B cell (primary cell): ENCODE measurements at regions not wholly inside any gene's neighbourhood (a gene's known extent, or its start where the extent isn't known, plus 50 kb on each side); places are given as distances from the start of the nearest gene placed in this dataset.

Source experiments
- ATAC-seq: fragments of 200-7000 bp; cut with Tn5 transposase; one replicate; pipeline ENCODE4 v1.10.0; 2021; ENCODE audit warnings: low read depth, mild to moderate bottlenecking, moderate number of reproducible peaks, moderate library complexity
- CTCF ChIA-PET: fragments of 350-600 bp; sonication (Branson Sonifier 250); formaldehyde crosslinking; loops from one replicate; lab custom pipeline; 2021; ENCODE audit warnings: antibody characterized with exemption, inconsistent platforms; lab: Charles Lee
- POLR2A ChIA-PET: fragments of 350-600 bp; sonication (Branson Sonifier 250); formaldehyde crosslinking; loops from one replicate; lab custom pipeline; 2021; ENCODE audit warnings: antibody characterized with exemption; lab: Charles Lee
- DNase-seq: peaks from one replicate; pipeline ENCODE4 v3.0.0; 2013
- H2AFZ ChIP-seq: 2 replicates; pipeline ENCODE4 v1.6.1; 2012; ENCODE audit warnings: mild to moderate bottlenecking, low read depth, low read length; ENCODE audit not compliant: insufficient read depth, poor library complexity, severe bottlenecking
- H3K27ac ChIP-seq, 2 donors: 1 replicate in 1 of 2; 2 replicates in 1 of 2; pipeline ENCODE4 v1.5.1; 2012 to 2013; ENCODE audit warnings: low read length in 2 of 2, mild to moderate bottlenecking in 2 of 2, moderate library complexity in 1 of 2
- H3K27me3 ChIP-seq, 4 experiments: fragments of 200-600 bp in 1 of 4; sonication (generic) in 1 of 4; replicated peaks in 1 of 4; 1 replicate in 2 of 4; 2 replicates in 2 of 4; pipeline versions ENCODE4 v1.6.1 to v1.7.0; 2013 to 2016; ENCODE audit warnings: low read length in 3 of 4, mild to moderate bottlenecking in 2 of 4, mixed read lengths in 1 of 4, moderate library complexity in 1 of 4; ENCODE audit not compliant: insufficient read depth in 4 of 4, control insufficient read depth in 3 of 4; ENCODE audit errors: control extremely low read depth in 1 of 4
- H3K36me3 ChIP-seq, 2 experiments: replicated peaks in 1 of 2; 1 replicate in 1 of 2; 2 replicates in 1 of 2; pipeline versions ENCODE4 v1.6.1 to v1.7.1; 2013; ENCODE audit warnings: low read length in 1 of 2; ENCODE audit not compliant: insufficient read depth in 2 of 2, control insufficient read depth in 1 of 2; ENCODE audit errors: control extremely low read depth in 1 of 2, extremely low read depth in 1 of 2
- H3K4me1 ChIP-seq, 2 donors: fragments of 200-600 bp in 1 of 2; sonication (generic) in 1 of 2; 1 replicate in 1 of 2; 2 replicates in 1 of 2; pipeline versions ENCODE4 v1.5.1 to v1.6.1; 2013 to 2017; ENCODE audit warnings: low read length in 2 of 2; ENCODE audit not compliant: control insufficient read depth in 2 of 2, insufficient read depth in 2 of 2
- H3K4me2 ChIP-seq: replicated peaks from 2 replicates; pipeline ENCODE3; 2012; ENCODE audit warnings: mild to moderate bottlenecking, low read depth, low read length; ENCODE audit not compliant: poor library complexity, severe bottlenecking
- H3K4me3 ChIP-seq, 5 experiments: fragments of 200-600 bp in 1 of 5; sonication (generic) in 1 of 5; 1 replicate in 3 of 5; 2 replicates in 2 of 5; pipeline versions ENCODE4 v1.5.1 to v1.7.0; 2011 to 2016; ENCODE audit warnings: low read length in 4 of 5, mild to moderate bottlenecking in 4 of 5, low read depth in 2 of 5, control low read depth in 1 of 5, moderate library complexity in 1 of 5; ENCODE audit not compliant: insufficient read depth in 1 of 5; ENCODE audit errors: control extremely low read depth in 1 of 5, extremely low read depth in 1 of 5
- H3K79me2 ChIP-seq: fragments of 200-600 bp; sonication (generic); one replicate; pipeline ENCODE4 v1.6.0; 2016; ENCODE audit warnings: low read length; ENCODE audit not compliant: control insufficient read depth, insufficient read depth
- H3K9ac ChIP-seq: fragments of 200-600 bp; sonication (generic); 2 replicates; pipeline ENCODE4 v1.6.1; 2017; ENCODE audit warnings: mild to moderate bottlenecking, low read length, moderate library complexity
- H3K9me3 ChIP-seq, 3 donors: one replicate each; pipeline versions ENCODE4 v1.6.1 to v1.7.1; 2013; ENCODE audit warnings: low read length in 2 of 3; ENCODE audit not compliant: control insufficient read depth in 2 of 3, insufficient read depth in 1 of 3; ENCODE audit errors: control extremely low read depth in 1 of 3
- H4K20me1 ChIP-seq: 2 replicates; pipeline ENCODE4 v1.6.0; 2012; ENCODE audit warnings: mild to moderate bottlenecking, low read length; ENCODE audit not compliant: insufficient read depth, control insufficient read depth, poor library complexity, severe bottlenecking
- H3K27ac Mint-ChIP-seq: one replicate; pipeline ENCODE4 v1.8.0; 2021; ENCODE audit warnings: mixed read lengths
- H3K27me3 Mint-ChIP-seq: one replicate; pipeline ENCODE4 v1.8.0; 2021; ENCODE audit warnings: mixed read lengths
- H3K4me1 Mint-ChIP-seq: one replicate; pipeline ENCODE4 v1.8.0; 2021; ENCODE audit warnings: mixed read lengths
- H3K4me3 Mint-ChIP-seq: one replicate; pipeline ENCODE4 v1.8.0; 2021; ENCODE audit warnings: mixed read lengths
- H3K9me3 Mint-ChIP-seq: one replicate; pipeline ENCODE4 v1.8.0; 2022; ENCODE audit warnings: mixed read lengths; ENCODE audit not compliant: insufficient read depth
- CTCF ChIP-seq: fragments of 200-600 bp; IDR thresholded peaks from one replicate; pipeline ENCODE4 v1.8.0; 2022; ENCODE audit warnings: antibody characterized with exemption, mild to moderate bottlenecking
- EZH2 ChIP-seq: IDR thresholded peaks from 2 replicates; pipeline ENCODE4 v1.6.1; 2012; ENCODE audit warnings: borderline replicate concordance, low read depth, mild to moderate bottlenecking, moderate library complexity, low read length; ENCODE audit not compliant: insufficient read depth, poor library complexity, severe bottlenecking
- WGBS: methylation state at CpG from one replicate; pipeline ENCODE4 v1.1.5; 2013; ENCODE audit warnings: missing lambda C conversion rate; ENCODE audit not compliant: insufficient coverage; 5-methylcytosine and 5-hydroxymethylcytosine counted together
- intact Hi-C: fragments of 100-400 bp; cut with micrococcal nuclease; formaldehyde crosslinking; loops from one replicate; pipeline ENCODE4 v1.10.0; 2022

GRCh38 chr4:124839786-124840390, 127.4 kb upstream of the ANKRD50 start:
- TF ChIP-seq EZH2 (no peak), CTCF (no peak)
- Mint-ChIP-seq H3K4me1 (no peaks in the 10 kb centered on the region), H3K27ac (no peak overlapping the region), H3K27me3 (no peaks in the 10 kb centered on the region), H3K9me3 (peaks cover 19% of the 10 kb centered on the region), H3K4me3 (no peak overlapping the region)
- no peaks in the 10 kb centered on the region for H3K4me1 ChIP-seq
- ChIA-PET POLR2A (no interaction called here), CTCF (no interaction called here)
- H3K9me3 ChIP-seq = peaks cover 3 to 6% (median 4%) of the 10 kb centered on the region in 3 donors
- no peak overlapping the region for H3K4me2 ChIP-seq
- H4K20me1 ChIP-seq = no peaks in the 10 kb centered on the region
- H3K27me3 ChIP-seq = no peaks in the 10 kb centered on the region
- no peak overlapping the region for H3K9ac ChIP-seq
- H3K27ac ChIP-seq = no peak overlapping the region
- DNase-seq = no peak
- WGBS = no CpG with 5 or more reads among the region's 3 CpGs
- H3K79me2 ChIP-seq = no peaks in the 10 kb centered on the region
- H2AFZ ChIP-seq = no peak overlapping the region
- no peak overlapping the region for H3K4me3 ChIP-seq
- no peaks in the 10 kb centered on the region for H3K36me3 ChIP-seq
- intact Hi-C loops = no loop called here
- no peak for ATAC-seq

GRCh38 chr4:124833831-124834505, 121.4 kb upstream of the ANKRD50 start:
- no peak overlapping the region for H2AFZ ChIP-seq
- peaks cover 0 to 10% (median 0%) of the 10 kb centered on the region in 3 donors for H3K9me3 ChIP-seq
- H3K27me3 ChIP-seq = no peaks in the 10 kb centered on the region
- Mint-ChIP-seq H3K4me3 (no peak overlapping the region), H3K27ac (no peak overlapping the region), H3K9me3 (peaks cover 3% of the 10 kb centered on the region), H3K27me3 (no peaks in the 10 kb centered on the region), H3K4me1 (no peaks in the 10 kb centered on the region)
- intact Hi-C loops = no loop called here
- H3K4me3 ChIP-seq = no peak overlapping the region
- DNase-seq (no peak), ATAC-seq (no peak)
- no peak overlapping the region for H3K27ac ChIP-seq
- WGBS = 100% methylated on average over 4 of the region's 5 CpGs
- ChIA-PET CTCF (no interaction called here), POLR2A (no interaction called here)
- no peaks in the 10 kb centered on the region for H3K36me3 ChIP-seq
- no peaks in the 10 kb centered on the region for H4K20me1 ChIP-seq
- H3K9ac ChIP-seq = no peak overlapping the region
- no peaks in the 10 kb centered on the region for H3K79me2 ChIP-seq
- no peak overlapping the region for H3K4me2 ChIP-seq
- no peak for TF ChIP-seq CTCF
- TF ChIP-seq EZH2 = no peak
- no peaks in the 10 kb centered on the region for H3K4me1 ChIP-seq
